ENCODE measurements at regions not wholly inside any gene's neighbourhood (a gene's known extent, or its start where the extent isn't known, plus 50 kb on each side); places are given as distances from the start of the nearest gene placed in this dataset.

DNA sequence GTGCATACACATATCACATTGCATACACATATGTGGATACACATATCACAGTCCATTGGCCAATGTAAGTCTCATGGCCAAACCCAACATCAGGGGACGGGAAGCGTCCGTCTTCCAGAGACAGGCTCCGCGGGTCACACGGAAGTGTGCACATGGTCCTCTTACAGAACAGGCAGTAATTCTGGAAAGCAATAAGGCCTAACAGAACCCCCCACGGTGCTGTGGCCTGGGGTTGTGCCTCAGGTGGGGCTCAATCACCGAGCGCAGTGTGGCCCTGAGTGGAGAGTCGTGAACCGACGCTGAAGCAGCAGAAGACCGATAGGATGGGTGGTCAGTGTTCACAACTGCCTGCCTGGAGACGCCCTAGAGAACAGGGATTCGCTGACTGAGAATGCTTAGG is 857.3 kb downstream of the GALR1 start:
- no peak for DNase-seq (ENCODE audit: low spot score)

DNA sequence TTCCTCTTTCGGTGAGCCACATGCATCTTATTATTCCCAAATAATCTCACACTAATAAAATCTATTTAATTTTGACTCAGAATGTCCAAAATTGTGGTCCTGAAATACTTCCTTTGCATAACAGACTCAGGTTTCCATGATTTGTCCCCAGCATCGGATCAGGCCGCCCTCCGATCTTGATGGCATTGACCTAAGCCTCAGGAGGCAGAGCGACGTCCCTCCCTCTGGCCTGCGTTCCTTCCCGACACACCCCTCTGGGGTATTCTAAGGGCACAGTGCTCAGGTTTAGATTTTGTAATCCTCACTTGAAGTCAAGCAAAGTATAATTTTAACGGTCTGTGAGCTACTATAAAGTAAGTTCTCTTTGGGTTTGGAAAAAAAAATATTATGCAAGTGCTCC is 857.7 kb downstream of the GALR1 start:
- DNase-seq (ENCODE audit: low spot score) = no peak

DNA sequence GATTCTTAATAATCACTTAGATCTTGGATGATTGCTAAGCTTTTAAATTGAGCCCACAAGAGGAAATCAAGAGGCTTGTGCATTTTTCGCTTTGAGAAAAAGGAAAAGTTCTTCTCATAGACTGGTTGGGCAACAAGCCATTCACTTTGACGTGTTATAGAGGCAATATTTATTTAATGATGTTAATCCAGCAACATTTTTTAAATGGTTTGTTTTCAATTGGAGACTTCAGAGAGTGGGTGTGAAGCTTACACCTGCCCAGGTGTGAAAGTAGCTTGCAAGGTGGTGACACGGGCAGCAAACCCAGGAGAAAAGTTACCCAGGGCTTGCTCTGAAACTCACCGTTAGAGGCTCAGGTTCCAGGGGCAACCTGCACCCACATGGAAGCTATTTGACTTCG is 858.9 kb downstream of the GALR1 start:
- no peak for DNase-seq (ENCODE audit: low spot score)

DNA sequence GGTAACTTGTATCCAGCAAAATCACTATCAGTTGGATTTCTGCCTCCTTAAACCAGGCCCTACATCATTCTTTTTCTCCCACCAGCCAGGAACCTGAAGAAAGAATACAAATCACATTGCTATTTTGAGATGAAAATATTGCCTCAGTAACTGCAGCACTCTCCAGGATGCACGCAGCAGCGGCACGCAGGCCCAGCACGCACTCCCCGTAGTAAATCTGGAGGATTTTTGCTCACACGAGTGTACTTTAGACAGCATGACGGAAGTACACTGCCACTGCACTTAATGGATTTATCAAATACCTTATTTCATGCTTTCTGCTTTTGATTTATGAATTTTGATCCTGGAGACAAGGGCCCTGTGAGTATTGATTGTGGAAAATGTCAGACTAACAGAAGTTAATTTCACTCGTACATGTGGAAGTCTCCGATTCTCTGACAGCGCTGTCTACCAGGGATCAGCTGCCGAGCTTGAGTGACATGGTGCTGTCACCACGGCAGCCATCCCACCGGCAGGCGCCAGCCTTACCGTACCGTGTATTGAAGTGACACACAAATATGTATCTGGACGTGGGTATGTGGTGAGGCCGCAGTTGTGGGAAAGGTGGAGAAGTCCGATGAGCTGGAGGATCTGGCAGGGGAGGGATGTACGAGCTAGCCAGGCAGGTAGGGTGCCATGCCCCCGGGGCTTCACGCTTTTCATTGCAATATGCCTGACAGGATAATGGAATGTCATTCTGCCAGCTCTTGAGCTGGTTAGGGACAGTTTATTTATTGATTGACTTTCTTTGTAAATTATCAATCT is 863.7 kb downstream of the GALR1 start:
- DNase-seq (ENCODE audit: low spot score) = no peak

- no peak for DNase-seq (ENCODE audit: low spot score)
Measured at GRCh38 chr18:78113940-78114251, 864.2 kb downstream of the GALR1 start.

- no peak for DNase-seq (ENCODE audit: low spot score)
Measured at GRCh38 chr18:78115896-78116561, 863.6 kb upstream of the SALL3 start.

GRCh38 chr18:78123144-78123909 is 856.3 kb upstream of the SALL3 start:
- DNase-seq (ENCODE audit: low spot score) = no peak

- DNase-seq (ENCODE audit: low spot score) = no peak
Measured at GRCh38 chr18:78123926-78124797, 855.5 kb upstream of the SALL3 start.

- DNase-seq (ENCODE audit: low spot score) = no peak
Measured at GRCh38 chr18:78125206-78125896, 854.3 kb upstream of the SALL3 start.

DNA sequence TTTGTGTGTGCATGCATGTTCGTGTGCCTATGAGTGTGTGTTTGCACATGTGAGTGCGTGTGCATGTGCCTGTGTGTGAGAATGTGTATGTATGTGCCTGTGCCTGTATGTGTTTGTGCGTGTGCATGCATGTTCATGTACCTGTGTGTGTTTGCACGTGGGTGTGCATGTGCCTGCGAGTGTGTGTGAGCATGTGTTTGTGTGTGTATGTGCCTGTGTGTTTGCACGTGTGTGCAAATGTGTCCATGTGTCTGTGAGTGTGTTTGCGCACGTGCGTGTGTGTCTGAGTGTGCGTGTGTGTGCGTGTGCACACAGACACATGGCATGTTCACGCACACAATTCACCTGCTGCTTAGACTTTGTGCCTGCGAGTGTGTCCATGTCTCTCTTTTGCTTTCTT is 853.5 kb upstream of the SALL3 start:
- no peak for DNase-seq (ENCODE audit: low spot score)

- DNase-seq (ENCODE audit: low spot score) = no peak
Measured at GRCh38 chr18:78126536-78126935, 853.1 kb upstream of the SALL3 start.

GRCh38 chr18:78127041-78127440 is 852.6 kb upstream of the SALL3 start:
- DNase-seq (ENCODE audit: low spot score) = no peak

GRCh38 chr18:78128004-78128403 is 851.6 kb upstream of the SALL3 start:
- no peak for DNase-seq (ENCODE audit: low spot score)

GRCh38 chr18:78129260-78129659 is 850.4 kb upstream of the SALL3 start:
- no peak for DNase-seq (ENCODE audit: low spot score)

DNA sequence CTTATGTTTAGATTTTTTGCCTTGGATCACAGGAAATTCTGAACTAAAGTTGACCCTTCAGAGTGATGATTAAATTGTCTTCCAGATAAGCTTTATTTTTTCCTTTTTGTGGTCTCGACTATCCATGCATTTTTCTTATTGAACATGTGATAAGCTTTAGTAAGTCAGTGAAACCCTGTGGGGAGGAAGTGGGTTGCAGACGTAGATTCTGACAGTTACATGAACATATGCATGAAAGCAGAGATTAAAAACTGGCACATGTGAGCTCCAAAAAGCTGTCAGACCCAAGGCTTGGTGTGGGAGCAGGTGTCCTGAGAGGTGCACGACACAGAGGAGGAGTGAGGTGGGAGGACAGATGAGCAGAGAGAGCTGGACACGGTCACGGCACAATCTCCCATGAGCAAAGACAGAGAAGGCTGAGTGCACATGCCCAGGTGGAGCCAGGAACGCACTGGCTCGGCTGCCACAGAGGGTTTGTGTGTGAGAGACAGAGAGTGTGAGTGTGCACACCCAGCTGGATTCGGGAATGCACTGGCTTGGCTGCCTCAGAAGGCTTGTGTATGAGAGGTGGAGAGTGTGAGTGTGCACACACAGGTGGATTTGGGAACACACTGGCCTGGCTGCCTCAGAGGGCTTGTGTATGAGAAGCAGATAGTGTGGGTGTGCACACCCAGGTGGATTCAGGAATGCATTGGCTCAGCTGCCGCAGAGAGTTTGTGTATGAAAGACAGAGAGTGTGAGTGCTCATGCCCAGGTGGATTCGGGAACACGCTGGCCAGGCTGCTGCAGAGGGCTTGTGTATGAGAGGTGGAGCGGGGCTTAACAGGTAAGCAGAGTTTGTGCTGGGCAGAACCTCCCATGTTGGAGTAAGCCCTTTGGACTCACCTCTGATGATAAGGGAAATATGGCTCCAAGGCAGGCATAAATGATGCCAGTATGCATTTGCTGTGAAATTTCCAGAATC is 849.1 kb upstream of the SALL3 start:
- no peak for DNase-seq (ENCODE audit: low spot score)

GRCh38 chr18:78133729-78134128 is 845.9 kb upstream of the SALL3 start:
- DNase-seq (ENCODE audit: low spot score) = no peak

DNA sequence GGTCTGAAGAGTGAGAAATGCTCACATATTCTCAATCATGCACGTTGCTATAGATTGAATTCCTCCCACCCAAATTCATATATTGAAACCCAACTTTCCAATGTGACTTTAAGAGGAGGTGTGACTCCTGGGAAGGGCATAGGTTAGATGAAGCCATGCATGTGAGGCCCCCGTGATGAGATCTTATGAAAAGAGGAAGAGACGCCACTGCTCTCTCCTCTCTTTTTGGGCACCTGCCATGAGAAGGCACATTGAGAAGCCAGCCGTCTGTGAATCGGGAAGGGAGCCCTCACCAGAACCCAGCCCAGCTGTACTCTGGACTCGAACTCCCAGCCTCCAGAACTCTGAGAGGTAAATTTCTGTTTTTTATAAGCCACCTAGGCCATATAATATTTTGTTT is 842.6 kb upstream of the SALL3 start:
- DNase-seq (ENCODE audit: low spot score) = no peak

GRCh38 chr18:78138983-78139496 is 840.6 kb upstream of the SALL3 start:
- no peak for DNase-seq (ENCODE audit: low spot score)

GRCh38 chr18:78140294-78140693 is 839.3 kb upstream of the SALL3 start:
- no peak for DNase-seq (ENCODE audit: low spot score)

DNA sequence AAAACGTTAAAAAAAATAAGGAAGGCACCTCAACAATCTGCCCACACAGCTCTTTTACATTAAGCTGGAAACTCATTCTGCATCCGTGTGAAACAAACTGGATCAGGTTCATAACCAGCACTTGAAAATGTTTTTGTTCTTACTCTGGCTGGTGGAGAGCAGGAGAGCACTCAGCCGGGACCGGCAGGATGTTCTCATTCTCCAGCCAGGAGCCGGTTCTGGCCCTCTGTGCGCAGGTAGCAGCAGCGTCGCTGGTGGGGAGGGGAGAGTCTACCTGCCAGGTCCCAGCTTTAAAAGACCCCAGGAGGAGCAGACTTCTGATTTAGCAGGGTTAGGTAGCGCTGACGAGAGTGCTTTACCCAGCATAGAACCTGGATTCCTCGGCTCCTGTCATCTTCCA is 834.9 kb upstream of the SALL3 start:
- DNase-seq (ENCODE audit: low spot score) = no peak
